GM19099 (cell line): ENCODE measurements at regions not wholly inside any gene's neighbourhood (a gene's known extent, or its start where the extent isn't known, plus 50 kb on each side); places are given as distances from the start of the nearest gene placed in this dataset.

Experiments used
- POLR2A ChIP-seq: IDR thresholded peaks from 3 replicates; pipeline ENCODE4 v1.6.1; 2011; ENCODE audit warnings: low read depth; ENCODE audit not compliant: insufficient read length; ENCODE audit errors: extremely low read depth

DNA sequence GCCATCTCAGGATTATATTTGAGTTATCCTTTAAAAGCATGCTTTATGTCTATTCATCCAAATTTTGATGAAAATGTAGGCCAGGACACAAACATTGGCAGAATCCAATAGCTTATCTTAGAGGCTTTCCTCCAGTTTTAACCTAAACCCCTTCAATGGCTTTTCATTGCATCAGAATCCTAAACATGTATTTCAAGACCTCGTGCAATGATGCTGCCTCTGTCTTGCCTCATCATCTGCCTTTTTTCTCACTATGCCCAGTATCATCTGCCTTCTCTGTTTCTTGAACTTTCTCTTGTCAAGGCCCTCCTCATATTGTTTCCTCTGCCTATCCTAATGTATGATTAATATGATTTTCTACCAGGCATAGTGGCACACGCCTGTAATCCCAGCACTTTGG is 76.1 kb upstream of the MAP4 start:
- no peak for TF ChIP-seq POLR2A

DNA sequence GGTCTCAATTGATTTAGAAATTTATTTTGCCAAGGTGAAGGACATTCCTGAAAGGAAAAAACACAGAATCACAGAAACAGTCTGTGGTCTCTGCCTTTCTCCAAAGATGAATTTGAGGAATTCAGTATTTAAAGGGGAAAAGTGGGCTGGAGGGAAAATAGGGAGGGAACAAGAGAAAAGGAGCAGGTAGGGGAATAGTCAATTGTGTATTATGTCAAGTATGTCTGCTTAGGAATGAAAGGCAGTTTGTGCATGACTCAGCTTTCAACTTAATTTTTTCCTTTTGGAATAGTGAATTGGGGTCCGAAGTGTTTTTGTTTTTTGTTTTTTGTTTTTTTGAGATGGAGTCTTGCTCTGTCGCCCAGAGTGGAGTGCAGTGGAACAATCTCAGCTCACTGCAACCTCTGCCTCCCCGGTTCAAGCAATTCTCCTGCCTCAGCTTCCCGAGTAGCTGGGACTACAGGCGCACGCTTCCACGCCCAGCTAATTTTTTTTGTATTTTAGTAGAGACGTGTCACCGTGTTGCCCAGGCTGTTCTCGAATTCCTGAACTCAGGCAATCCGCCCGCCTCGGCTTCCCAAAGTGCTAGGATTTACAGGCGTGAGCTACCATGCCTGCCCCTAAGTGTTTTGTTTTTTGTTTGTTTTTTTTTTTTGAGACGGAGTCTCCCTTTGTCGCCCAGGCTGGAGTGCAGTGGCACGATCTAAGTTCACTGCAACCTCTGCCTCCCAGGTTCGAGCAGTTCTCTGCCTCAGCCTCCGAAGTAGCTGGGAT is 74.1 kb upstream of the MAP4 start:
- no peak for TF ChIP-seq POLR2A

DNA sequence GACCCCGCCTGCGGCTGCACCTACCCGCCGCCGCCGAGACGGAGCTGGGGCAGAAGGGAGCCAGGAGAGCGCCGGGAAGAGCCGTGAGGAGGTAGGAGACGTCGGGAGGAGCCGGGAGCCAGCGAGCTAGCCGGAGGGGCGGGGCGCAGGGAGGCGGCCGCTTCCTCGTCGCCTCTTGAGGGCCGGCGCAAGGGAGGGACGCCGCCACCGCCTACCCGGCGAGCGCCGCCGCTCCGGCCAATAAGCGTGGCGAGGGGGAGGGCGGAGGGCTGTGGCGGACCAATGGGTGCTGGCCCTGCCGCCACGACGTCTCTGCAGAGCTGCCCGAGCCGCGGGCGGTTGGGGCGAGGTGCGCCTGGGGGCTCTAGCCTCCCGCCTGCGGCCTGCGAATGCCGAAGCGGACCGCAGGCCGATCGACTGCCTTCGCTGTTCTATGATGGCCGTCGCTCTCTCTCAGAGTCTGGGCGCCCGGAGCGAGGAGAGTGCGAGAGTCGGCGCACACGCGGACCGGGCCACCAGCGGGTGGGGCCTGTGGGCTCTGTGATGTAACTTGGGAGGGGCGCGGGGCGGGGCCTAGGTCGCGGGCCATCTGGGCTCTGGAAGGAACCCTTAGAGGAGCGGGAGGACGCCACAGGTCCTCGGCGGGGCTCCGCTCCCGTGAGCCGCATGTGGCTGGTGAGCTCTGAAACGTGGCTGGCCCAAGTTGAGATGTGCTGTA is 72.7 kb upstream of the MAP4 start:
- peak; percentile 87 for TF ChIP-seq POLR2A

DNA sequence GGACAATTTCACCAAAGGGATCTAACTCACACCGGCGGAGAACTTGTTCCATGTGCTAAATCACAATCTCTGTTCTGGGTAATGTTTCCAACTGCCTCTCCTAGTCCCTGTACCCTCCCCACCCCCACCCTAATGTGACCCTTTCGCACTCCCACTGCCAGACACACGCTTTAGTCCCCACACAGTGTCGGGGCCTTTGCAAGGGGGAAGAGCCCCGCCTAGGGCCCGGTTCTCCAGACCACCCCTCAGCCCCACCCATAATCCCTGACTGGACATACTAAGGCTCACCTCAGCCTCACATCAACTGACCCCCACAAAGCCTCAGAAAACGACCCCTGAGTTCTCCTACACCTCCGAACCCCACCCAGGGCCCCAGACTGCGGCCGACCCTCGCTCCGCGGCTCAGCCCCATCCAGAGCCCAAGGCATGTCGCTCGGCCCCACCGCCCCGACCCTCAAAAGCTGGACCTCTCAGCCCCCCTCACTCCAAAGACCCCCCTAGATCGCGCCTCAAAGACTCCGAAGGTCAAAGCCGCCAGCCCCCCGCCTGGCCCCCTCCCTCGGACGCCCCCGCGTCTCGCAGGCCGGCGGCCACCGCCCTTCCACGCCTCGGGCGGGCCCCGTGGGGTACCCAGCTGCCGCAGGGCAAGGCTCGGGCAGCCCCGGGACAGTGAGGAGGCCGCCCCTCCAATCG is 72.0 kb upstream of the MAP4 start:
- TF ChIP-seq POLR2A, result peak; percentile 9

DNA sequence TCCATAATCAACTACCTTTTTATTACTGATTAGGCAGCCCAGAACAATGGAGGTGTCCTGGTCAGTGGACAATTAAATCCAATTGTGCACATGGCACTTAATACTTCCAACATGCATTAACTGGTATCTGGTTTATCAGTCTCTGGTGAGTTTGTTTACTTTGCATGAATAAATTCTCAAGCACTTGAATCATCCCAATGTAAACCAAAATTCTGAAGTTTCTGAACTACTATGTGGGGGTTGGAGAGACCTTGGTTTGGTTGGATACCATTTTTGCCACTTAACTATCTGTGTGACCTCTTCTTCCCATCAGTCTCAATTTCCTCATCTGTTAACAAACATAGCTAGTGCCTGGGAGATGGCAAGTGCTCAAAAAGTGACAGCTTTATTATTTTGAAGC is 70.5 kb upstream of the MAP4 start:
- no peak for TF ChIP-seq POLR2A

DNA sequence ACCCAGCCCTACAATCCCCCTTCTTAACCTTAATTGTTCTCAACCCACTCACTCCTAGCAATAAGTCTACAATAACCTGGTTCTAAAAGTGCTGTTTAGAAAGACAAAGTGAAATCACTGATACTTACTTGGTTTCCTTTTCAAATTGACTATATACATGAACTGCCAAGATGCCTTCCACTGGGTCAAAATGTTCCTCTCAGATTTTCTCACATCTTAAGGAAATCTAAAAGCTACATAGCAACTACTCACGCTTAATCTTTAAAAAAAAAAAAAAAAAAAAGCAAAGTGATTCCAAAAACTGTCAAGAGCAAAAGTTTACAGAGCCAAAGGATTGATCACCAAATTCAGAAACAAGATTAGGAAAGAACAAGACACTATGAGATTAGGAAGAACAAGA is 68.7 kb upstream of the MAP4 start:
- TF ChIP-seq POLR2A, result no peak

DNA sequence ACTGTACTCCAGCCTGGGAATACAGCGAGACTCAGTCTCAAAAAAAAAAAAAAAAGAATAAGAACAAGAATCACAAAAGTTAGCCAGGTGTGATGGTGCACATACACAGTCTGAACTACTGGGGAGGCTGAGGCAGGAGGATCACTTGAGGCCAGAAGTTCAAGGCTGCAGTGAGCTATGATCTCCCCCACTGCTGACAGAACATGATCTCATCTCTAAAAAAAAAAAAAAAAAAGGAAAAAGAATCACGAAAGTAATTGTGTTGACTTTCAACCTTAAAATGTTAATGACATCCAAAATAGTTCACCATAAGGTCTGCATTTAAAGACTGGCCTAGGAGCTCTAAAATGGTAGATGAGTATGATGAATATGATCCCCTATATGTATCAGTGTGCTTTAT is 68.0 kb upstream of the MAP4 start:
- TF ChIP-seq POLR2A, result no peak

DNA sequence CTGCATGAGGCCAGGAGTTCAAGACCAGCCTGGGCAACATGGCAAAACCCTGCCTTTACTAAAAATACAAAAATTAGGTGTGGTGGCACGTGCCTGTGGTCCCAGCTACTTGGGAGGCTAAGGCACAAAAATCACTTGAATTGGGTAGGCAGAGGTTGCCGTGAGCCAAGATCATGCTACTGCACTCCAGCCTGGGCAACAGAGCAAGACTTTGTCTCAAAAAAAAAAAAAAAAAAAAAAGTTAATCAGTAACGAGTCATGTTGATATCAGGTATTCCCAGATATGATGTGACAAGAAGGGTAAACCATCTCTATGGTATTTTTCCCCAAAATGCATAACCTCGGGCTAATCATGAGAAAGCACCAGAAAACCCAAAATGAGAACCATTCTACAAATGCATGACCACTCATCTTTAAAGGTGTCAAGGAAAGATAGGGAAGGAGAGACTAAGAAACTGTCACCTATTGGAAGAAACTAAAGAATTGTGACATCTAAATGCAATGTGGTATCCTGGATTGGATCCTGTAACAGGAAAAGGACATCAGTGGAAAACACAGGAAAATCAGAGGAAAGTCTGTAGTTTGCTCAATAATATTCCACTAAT is 66.5 kb upstream of the MAP4 start:
- TF ChIP-seq POLR2A, result no peak

DNA sequence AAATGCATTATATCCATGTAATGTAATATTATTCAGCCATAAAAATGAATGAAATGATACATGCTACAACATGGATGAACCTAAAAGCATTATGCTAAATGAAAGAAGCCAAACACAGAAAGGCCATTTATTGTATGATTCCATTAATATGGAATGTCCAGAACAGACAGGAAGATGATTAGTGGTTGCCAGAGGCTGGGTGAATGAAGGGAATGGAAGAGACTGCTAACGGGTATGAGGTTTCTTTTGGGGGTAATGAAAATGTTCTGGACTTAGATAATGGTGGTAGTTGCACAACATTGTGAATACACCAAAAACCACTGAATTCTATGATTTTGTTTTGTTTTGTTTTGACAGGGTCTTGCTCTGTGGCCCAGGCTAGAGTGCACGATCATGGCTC is 61.6 kb upstream of the MAP4 start:
- TF ChIP-seq POLR2A, result no peak

DNA sequence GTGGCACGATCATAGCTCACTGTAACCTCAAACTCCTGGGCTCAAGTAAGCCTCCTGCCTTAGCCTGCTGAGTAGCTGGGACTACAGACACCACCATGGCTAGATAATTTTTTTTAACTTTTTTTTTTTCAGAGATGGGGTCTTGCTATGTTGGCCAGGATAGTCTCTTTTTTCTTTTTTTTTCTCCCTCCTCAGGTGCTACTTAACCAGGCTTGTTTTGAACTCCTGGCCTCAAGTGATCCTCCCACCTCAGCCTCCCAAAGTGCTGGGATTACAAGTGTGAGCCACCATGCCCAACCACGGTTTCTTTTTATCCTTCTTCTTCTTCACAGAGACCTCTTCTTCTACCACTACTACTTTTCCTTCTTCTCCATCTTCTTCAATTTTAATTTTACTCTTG is 53.8 kb upstream of the MAP4 start:
- no peak for TF ChIP-seq POLR2A

DNA sequence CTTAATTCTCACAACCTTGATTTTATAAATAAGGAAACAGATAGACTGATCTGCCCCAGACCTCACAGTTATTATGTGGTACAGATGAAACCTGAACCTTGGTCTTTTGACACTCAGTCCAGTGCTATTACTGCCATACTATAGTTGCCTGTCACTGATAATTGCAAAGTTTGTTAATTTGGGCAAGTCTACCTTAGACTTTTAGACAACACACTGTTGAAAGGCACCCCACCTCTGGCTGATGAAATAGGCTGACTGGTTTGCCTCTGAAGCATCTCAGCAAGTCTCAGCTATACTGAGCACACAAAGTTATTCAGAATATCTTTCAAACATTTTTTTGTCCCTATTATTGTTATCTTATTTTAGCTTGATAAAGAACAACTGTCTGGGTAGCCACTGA is 53.1 kb upstream of the MAP4 start:
- TF ChIP-seq POLR2A, result no peak

DNA sequence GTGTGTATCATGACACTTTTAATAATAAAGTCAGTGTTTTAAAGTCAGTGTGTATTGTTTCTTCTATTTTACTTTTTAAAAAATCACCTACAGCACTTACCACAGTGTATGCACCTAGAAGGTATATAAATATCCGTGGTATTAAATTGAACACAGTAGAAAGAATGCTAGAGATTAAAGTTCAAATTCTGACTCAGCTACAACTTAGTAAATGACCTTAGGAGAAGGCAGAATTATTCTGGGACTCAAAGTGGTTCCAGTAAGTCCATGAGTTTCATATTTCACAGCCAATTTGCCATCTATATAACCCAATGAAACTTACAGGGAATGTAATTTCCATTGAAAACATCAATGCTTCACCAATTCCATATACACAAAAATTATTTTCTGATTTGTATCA is 52.7 kb upstream of the MAP4 start:
- no peak for TF ChIP-seq POLR2A

DNA sequence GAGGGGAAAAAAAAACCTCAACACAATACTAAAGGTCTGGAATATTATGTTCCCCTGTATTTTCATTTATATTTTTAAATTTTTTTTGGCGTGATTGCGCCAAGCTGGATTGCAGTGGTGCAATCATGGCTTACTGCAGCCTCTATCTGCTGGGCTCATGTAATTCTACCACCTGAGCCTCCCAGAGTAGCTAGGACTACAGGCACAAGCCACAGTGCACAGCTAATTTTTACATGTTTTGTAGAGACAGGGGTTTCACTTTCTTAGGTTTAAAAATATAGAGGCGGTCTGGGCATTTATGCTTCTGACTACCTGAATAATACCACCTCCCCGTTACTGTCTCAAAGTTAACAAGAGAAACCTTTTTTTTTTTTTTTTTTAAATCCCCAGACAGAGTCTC is 51.1 kb upstream of the MAP4 start:
- no peak for TF ChIP-seq POLR2A
